DMS153 treated with DMSO at 0.1 percent for 48 hours (cell line): ENCODE measurements at regions not wholly inside any gene's neighbourhood (a gene's known extent, or its start where the extent isn't known, plus 50 kb on each side); places are given as distances from the start of the nearest gene placed in this dataset.
"Not testable (repeated sequence)": the region's sequence is repeated elsewhere in the genome, so short reads cannot be mapped to it uniquely, and the experiment has no call there.

Experiments
- DNase-seq: peaks from one replicate; lab custom pipeline; 2025; ENCODE audit not compliant: unreplicated experiment; lab: John Stamatoyannopoulos, UW

- no peak for DNase-seq
Observed at GRCh38 chr18:44568986-44569385, 111.7 kb upstream of the SETBP1 start.

GRCh38 chr18:44569391-44570055 lies 111.2 kb upstream of the SETBP1 start:
- DNase-seq = no peak

- DNase-seq = no peak
Observed at GRCh38 chr18:44579028-44579702, 101.5 kb upstream of the SETBP1 start.

- DNase-seq = no peak
Observed at GRCh38 chr18:44579745-44580144, 100.9 kb upstream of the SETBP1 start.

- DNase-seq = no peak
Observed at GRCh38 chr18:44580159-44580558, 100.5 kb upstream of the SETBP1 start.

- not testable (repeated sequence) for DNase-seq
Observed at GRCh38 chr18:44580782-44581181, 99.9 kb upstream of the SETBP1 start.

GRCh38 chr18:44582456-44582855 lies 98.2 kb upstream of the SETBP1 start:
- DNase-seq = no peak

- DNase-seq = no peak
Observed at GRCh38 chr18:44584900-44585299, 95.8 kb upstream of the SETBP1 start.

GRCh38 chr18:44586782-44587524 lies 93.7 kb upstream of the SETBP1 start:
- DNase-seq = no peak

GRCh38 chr18:44588508-44588907 lies 92.2 kb upstream of the SETBP1 start:
- no peak for DNase-seq

- no peak for DNase-seq
Observed at GRCh38 chr18:44589693-44590355, 90.9 kb upstream of the SETBP1 start.

- no peak for DNase-seq
Observed at GRCh38 chr18:44590956-44591670, 89.6 kb upstream of the SETBP1 start.

GRCh38 chr18:44592639-44593038 lies 88.0 kb upstream of the SETBP1 start:
- no peak for DNase-seq

GRCh38 chr18:44594799-44595467 lies 85.8 kb upstream of the SETBP1 start:
- no peak for DNase-seq

GRCh38 chr18:44597797-44598196 lies 82.9 kb upstream of the SETBP1 start:
- no peak for DNase-seq

GRCh38 chr18:44598514-44598913 lies 82.2 kb upstream of the SETBP1 start:
- no peak for DNase-seq

GRCh38 chr18:44599412-44599811 lies 81.3 kb upstream of the SETBP1 start:
- no peak for DNase-seq

- DNase-seq = no peak
Observed at GRCh38 chr18:44601447-44601846, 79.2 kb upstream of the SETBP1 start.

- no peak for DNase-seq
Observed at GRCh38 chr18:44602380-44602779, 78.3 kb upstream of the SETBP1 start.

GRCh38 chr18:44602845-44603244 lies 77.8 kb upstream of the SETBP1 start:
- no peak for DNase-seq
